ENCODE measurements at regions not wholly inside any gene's neighbourhood (a gene's known extent, or its start where the extent isn't known, plus 50 kb on each side); places are given as distances from the start of the nearest gene placed in this dataset.
"Not testable (repeated sequence)": the region's sequence is repeated elsewhere in the genome, so short reads cannot be mapped to it uniquely, and the experiment has no call there.

DNA sequence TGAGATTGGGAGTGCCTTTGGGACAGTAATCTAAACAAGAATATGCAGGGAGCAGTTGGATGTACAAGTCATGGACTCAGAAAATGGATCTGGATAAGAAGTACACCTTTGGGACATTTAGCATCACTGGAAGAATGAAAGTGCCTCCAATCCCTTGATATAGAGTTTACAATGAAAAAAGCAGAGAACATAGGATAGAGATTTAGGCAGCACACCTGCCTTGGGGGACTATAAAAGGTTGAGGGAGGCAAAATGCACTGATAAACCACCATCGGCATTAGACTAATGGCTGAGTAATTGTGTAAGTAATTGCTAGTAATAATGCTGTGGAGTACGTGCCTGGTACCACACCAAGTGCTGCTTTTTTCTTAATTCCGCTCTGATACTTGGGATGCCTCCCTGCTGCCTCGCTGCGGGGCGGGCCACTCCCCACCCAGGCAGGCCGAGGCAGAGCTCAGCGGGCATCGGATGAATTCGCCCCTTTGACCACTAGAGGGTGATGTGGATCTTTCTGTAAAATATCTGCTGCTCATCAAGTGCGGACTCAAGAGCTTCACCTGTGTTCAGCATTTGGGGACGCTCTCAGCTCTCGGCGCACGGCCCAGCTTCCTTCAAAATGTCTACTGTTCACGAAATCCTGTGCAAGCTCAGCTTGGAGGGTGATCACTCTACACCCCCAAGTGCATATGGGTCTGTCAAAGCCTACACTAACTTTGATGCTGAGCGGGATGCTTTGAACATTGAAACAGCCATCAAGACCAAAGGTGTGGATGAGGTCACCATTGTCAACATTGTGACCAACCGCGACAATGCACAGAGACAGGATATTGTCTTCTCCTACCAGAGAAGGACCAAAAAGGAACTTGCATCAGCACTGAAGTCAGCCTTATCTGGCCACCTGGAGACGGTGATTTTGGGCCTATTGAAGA, 99.9 kb downstream of the ANKRD18B start:
- DNase-seq, result peak; percentile 72

DNA sequence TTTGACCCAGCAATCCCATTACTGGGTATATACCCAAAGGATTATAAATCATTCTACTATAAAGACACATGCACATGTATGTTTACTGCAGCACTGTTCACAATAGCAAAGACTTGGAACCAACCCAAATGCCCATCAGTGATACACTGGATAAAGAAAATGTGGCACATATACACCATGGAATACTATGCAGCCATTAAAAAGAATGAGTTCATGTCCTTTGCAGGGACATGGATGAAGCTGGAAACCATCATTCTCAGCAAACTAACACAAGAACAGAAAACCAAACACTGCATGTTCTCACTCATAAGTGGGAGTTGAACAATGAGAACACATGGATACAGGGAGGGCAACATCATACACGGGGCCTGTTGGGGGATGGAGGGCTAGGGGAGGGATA, 104.3 kb downstream of the ANKRD18B start:
- not testable (repeated sequence) for DNase-seq

- DNase-seq, result peak; percentile 17
Measured at GRCh38 chr9:33628865-33629410, 104.9 kb downstream of the ANKRD18B start.

DNA sequence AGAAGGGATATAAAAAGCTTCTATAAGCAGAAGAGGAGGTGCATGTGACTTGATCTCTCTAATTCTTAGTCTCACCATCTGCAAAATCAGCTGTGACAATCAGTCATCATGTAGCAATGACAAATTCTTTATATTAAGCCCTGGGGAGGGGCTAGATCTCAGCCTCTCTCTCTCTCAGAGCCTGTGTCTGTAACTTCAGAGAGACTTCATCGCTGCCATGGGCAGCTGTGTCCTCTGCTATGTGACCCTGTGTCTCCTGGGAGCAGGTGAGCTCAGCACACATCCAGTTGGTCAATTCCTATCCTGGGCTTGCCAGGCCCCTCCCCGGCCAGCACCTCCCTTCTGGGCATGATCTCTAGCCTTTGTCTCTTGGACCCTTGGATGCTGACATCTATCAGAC, 109.6 kb downstream of the ANKRD18B start:
- DNase-seq, result no peak

GRCh38 chr9:33637881-33638280, 113.8 kb downstream of the ANKRD18B start:
- DNase-seq, result no peak

GRCh38 chr9:33638391-33638915, 114.4 kb downstream of the ANKRD18B start:
- no peak for DNase-seq

- no peak for DNase-seq
Measured at GRCh38 chr9:33645706-33646105, 121.7 kb downstream of the ANKRD18B start.

DNA sequence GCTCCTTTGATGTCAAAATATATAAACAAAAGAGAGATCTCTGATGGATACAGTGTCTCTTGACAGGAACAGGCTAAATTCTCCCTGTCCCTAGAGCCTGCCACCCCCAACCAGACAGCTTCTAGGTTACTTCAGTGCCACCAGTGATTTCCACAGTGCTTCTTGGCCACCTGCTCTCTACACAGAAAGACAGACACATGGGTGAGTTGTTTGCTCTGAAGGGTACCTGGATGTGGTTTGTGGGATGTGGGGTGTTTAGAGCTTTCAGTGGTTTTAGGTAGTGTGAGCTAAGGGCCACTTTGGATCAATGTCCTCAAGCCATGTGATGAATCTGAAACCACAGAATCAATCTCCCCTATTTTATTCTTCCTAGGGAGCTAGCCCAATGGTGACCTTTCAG, 125.4 kb downstream of the ANKRD18B start:
- DNase-seq, result no peak

DNA sequence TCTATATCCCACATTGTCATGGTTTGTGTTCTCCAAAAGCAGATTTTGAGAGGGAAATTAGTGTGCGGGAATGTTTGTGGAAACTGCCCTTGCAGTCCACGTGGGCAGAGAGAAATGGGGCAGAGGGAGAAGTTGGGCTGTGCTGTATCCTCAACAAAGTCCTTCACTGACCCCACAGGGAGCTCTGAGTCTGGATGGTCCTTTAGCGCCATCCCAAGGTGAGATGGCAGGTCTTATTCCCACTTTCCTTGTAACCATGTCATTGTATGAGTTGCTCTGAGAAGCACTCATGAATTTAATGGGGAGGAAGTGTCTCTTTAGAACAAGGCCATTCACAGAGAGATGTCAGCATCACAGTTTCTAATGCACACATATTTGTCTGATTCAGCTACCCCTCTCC, 127.1 kb downstream of the ANKRD18B start:
- DNase-seq, result no peak

- no peak for DNase-seq
Measured at GRCh38 chr9:33659921-33660320, 135.4 kb upstream of the PRSS3 start.

GRCh38 chr9:33660772-33661171, 134.6 kb upstream of the PRSS3 start:
- DNase-seq, result no peak

- no peak for DNase-seq
Measured at GRCh38 chr9:33661176-33661575, 134.2 kb upstream of the PRSS3 start.

DNA sequence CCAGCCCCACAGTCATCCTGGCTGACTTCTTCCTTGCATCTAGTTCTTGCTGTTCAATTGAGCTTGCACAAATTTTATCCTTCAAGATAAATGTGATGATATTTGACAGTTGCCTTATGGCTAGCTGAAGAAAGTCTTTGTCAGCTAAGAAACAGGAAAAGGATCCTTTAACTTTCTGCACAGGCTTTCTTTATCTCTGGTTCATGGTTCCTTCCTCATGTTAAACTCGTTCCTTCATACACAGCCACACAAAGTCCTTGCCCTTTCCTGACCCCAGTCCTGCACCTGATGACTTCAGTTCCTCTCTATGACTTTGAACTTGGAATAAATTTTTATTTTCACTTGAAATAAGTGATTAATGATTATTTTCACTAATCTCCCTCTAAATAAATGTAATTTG, 132.5 kb upstream of the PRSS3 start:
- DNase-seq, result no peak

DNA sequence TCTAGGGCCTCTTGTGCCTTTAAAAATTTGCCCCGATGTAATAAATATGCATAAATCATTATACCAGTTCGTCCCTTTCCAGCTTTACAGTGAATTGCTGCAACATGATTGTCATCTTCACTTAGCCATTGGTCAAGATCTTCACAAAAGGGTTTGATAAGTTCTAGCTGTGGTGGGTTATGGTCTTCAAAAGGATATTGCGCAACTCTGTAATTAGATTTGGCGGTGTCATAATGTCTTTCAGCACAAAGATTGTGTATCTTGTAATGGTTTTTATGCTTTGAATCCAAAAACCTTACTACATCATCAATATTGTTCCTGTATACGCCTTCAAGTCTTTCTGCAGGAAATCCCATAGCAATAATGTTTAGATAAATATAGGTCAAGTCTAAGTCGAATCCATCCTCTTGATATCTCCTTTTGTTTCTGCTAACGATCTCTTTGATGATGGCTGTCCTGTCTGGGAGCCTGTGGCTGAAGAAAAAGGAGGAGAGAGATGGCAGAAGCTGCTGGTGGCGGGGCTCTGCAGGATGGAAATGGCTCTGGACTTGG, 119.1 kb upstream of the PRSS3 start:
- not testable (repeated sequence) for DNase-seq

DNA sequence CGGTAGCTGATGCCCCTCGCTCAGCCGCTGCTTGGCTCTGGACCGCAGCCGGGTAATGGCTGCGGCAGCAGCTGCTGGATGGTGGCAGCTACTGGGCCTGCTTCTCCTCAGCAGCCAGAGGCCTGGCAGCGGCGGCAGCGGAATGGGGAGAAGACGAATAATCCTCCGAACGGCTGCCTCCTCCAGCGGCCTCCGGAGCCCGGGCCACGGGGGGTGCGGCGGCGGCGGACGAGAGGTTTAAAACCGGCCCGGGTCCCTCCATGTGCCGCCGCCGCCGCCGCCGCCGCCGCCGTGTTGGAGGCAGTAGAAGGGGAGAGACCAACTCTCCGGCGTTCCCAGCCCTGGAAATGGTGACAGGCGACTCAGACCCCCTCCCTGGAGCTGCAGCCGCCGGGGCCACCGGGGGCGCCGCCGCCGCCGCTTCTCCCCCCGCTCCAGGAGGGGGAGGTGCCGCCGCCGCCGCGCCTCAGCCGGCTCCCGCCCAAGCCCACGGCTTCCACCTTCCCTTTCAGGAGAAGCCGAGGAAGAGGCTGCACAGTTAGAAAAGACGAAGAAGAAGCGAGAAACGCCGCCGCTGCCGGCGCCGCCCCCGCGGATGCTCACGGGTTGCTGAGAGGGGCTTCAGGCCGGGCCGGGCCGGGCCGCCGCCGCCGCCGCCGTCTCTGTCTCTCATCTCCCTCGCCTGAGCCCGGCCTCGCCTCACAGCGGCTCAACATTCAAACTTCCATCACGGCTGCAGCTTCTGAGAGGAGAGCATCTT, 118.4 kb upstream of the PRSS3 start:
- peak; percentile 5 for DNase-seq

DNA sequence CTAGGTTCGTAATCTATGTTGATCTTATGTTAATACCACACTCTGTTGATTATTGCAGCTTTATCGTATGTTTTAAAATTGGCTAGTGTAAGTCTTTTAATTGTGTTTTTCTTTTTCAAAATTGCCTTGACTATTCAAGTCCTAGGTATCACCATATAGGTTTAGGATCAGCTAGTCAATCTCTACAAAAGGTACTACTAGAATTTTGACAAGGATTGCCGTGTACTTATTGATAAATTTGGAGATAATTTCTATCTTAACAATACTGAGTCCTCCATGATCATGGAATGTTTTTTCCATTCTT, 117.9 kb upstream of the PRSS3 start:
- no peak for DNase-seq

DNA sequence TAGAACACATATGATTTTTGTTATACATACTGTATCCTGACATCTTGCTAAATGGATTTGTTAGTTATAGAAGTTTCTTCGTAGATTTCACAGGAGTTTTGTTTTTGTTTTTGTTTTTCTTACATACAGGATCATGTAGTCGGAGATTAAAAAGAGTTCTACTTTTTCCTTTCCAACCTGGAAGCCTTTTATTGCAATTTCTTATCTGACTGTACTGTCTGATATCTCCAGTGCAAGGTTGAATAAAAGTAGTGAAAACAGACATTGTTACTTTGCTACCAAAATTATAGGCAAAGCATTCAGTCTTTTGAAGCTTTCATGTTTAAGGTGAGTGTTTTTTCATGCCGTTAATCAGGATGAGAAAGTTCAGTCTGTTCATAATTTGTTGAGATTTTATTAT, 117.4 kb upstream of the PRSS3 start:
- no peak for DNase-seq

DNA sequence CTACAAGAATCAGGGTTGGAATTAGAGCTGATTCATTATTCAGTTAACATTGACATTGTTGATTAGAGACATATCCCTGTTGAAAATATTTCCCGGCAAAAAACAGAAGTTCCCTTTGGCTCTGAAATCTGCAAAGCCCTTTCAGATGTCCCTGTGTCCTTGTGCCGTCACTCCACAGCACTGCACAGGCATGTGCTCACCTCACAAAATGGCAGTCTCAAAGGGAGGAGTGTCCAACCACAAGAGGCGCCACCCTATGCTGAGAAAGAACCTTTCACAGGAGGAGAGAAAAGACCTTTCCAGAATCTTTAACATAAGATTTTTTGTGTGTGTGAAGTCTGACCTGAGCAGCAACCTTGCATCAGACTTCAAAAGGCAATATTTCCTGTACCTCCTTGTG, 112.8 kb upstream of the PRSS3 start:
- no peak for DNase-seq

- no peak for DNase-seq
Measured at GRCh38 chr9:33684831-33685230, 110.5 kb upstream of the PRSS3 start.

DNA sequence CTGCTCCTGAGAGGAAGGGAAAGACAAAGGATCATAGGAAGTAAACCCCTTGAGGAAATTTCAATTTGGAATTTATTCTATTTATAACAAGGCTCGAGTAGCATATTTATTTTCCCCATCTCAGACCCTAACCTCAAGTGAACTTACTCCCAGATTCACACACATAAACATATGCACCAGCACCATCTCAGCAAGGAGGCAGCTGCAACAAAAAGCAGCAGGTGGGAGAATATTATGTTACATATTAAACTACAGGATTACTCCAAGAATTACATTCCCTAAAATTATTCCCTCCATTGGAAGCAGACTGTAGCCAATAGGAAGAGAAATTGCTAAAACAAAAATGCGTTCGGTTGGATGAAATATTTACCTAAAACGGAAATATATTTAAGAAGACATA, 108.4 kb upstream of the PRSS3 start:
- no peak for DNase-seq

DNA sequence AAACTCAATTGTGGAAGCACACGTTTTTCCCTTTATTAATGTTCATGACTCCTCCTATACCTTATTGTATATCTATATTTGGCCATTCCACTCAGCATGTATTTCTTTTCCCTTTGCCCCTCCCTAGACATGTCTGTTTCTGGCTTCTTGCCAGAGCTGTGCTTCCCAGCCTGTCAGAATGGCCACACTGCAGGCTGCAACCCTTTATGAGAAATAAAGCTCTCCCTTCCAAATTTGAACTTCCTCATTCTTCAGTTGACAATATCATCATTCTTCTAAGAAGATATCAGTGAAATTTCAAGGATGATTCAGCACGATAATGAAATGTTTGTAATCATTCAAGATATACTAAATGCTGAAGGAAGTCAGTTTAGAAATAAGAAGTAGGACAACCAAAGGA, 107.6 kb upstream of the PRSS3 start:
- DNase-seq, result no peak

GRCh38 chr9:33690143-33690933, 105.0 kb upstream of the PRSS3 start:
- DNase-seq, result no peak

DNA sequence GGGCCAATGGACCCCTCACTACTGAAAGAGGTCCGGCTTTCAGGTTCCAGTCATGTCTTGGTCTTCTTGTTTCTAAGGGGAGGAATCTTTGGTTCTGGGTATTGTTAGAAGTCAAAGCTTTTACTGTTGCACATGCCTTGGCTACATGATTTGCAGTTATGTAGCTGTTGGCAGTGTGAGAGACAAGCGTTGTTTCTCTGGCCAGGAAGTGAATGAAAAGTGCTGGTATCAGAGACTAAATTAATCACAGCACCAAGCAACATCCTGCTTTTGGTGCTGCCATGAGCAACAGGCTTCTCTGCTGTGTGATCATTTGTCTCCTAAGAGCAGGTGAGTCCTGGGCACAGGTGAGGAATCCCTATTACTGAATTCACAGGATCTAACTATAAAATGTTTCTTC, 100.1 kb upstream of the PRSS3 start:
- DNase-seq, result no peak

Measured in stimulated activated CD4-positive, alpha-beta T cell treated with anti-CD3 and anti-CD28 coated beads, Interleukin-4, amount 100 ng/mL, for 24 hours (primary cell).